WTC11 (cell line): ENCODE measurements at regions not wholly inside any gene's neighbourhood (a gene's known extent, or its start where the extent isn't known, plus 50 kb on each side); places are given as distances from the start of the nearest gene placed in this dataset.

ENCODE experiments used
- ATAC-seq: fragments of 200-7000 bp; cut with Tn5 transposase; 2 replicates; pipeline ENCODE4 v1.10.0; 2021; ENCODE audit warnings: mild to moderate bottlenecking, moderate library complexity
- CTCF ChIA-PET: fragments of 300-600 bp; sonication (Branson Sonifier 250); formaldehyde crosslinking; loops from one replicate; lab custom pipeline; 2021; ENCODE audit warnings: antibody characterized with exemption; lab: Charles Lee
- POLR2A ChIA-PET: fragments of 350-600 bp; sonication (Branson Sonifier 250); formaldehyde crosslinking; loops from one replicate; lab custom pipeline; 2021; ENCODE audit warnings: antibody characterized with exemption; lab: Charles Lee
- DNase-seq: peaks from one replicate; pipeline ENCODE4 v3.0.0; 2021; ENCODE audit warnings: low spot score
- H3K27ac Mint-ChIP-seq: 2 replicates; pipeline ENCODE4 v1.8.0; 2021; ENCODE audit warnings: mixed read lengths
- H3K27me3 Mint-ChIP-seq: 2 replicates; pipeline ENCODE4 v1.8.0; 2021; ENCODE audit warnings: low read depth, mild to moderate bottlenecking, moderate library complexity, mixed read lengths
- H3K36me3 Mint-ChIP-seq: 2 replicates; pipeline ENCODE4 v1.8.0; 2021; ENCODE audit warnings: mixed read lengths
- H3K4me1 Mint-ChIP-seq: 2 replicates; pipeline ENCODE4 v1.8.0; 2022; ENCODE audit warnings: mixed read lengths
- H3K4me3 Mint-ChIP-seq: 2 replicates; pipeline ENCODE4 v1.8.0; 2021; ENCODE audit warnings: mild to moderate bottlenecking, moderate library complexity, mixed read lengths
- H3K9me3 Mint-ChIP-seq: 2 replicates; pipeline ENCODE4 v1.8.0; 2021; ENCODE audit warnings: mixed read lengths
- CBFB ChIP-seq: sonication (generic); formaldehyde crosslinking; IDR thresholded peaks from 2 replicates; pipeline ENCODE4 v1.8.1; 2022; ENCODE audit warnings: mild to moderate bottlenecking, low read depth, missing genetic modification reagents
- CREB1 ChIP-seq: sonication (generic); formaldehyde crosslinking; IDR thresholded peaks from 2 replicates; pipeline ENCODE4 v1.8.0; 2023; ENCODE audit warnings: mild to moderate bottlenecking, missing genetic modification reagents
- CTCF ChIP-seq: fragments of 200-600 bp; IDR thresholded peaks from 2 replicates; pipeline ENCODE4 v1.8.0; 2022; ENCODE audit warnings: antibody characterized with exemption
- E2F4 ChIP-seq: sonication (generic); formaldehyde crosslinking; IDR thresholded peaks from 2 replicates; pipeline ENCODE4 v1.8.1; 2022; ENCODE audit warnings: low read depth, mild to moderate bottlenecking, moderate library complexity, missing genetic modification reagents, borderline replicate concordance
- ELF4 ChIP-seq: sonication (generic); formaldehyde crosslinking; IDR thresholded peaks from 2 replicates; pipeline ENCODE4 v1.8.1; 2022; ENCODE audit warnings: low read depth, mild to moderate bottlenecking, moderate library complexity, missing genetic modification reagents
- ESRRA ChIP-seq: sonication (generic); formaldehyde crosslinking; IDR thresholded peaks from 2 replicates; pipeline ENCODE4 v1.8.1; 2022; ENCODE audit warnings: mild to moderate bottlenecking, missing genetic modification reagents, borderline replicate concordance
- FOXJ3 ChIP-seq: sonication (generic); formaldehyde crosslinking; IDR thresholded peaks from 2 replicates; pipeline ENCODE4 v1.9.0; 2021; ENCODE audit warnings: missing genetic modification reagents, mild to moderate bottlenecking, borderline replicate concordance
- GRHL2 ChIP-seq: fragments of 250-450 bp; sonication (Bioruptor Pico); IDR thresholded peaks from 2 replicates; pipeline ENCODE4 v1.8.0; 2022; ENCODE audit warnings: mild to moderate bottlenecking, moderate library complexity; ENCODE audit not compliant: insufficient replicate concordance, severe bottlenecking
- IRF1 ChIP-seq: sonication (generic); formaldehyde crosslinking; IDR thresholded peaks from 2 replicates; pipeline ENCODE4 v1.8.0; 2023; ENCODE audit warnings: missing genetic modification reagents
- IRF2 ChIP-seq: sonication (generic); formaldehyde crosslinking; IDR thresholded peaks from 2 replicates; pipeline ENCODE4 v1.8.0; 2022; ENCODE audit warnings: low read depth, missing genetic modification reagents, borderline replicate concordance
- JUN ChIP-seq: sonication (generic); formaldehyde crosslinking; IDR thresholded peaks from 2 replicates; pipeline ENCODE4 v1.8.0; 2023; ENCODE audit warnings: mild to moderate bottlenecking, missing genetic modification reagents
- KAT7 ChIP-seq: sonication (generic); formaldehyde crosslinking; IDR thresholded peaks from 2 replicates; pipeline ENCODE4 v1.8.1; 2023; ENCODE audit warnings: missing genetic modification reagents, mild to moderate bottlenecking, borderline replicate concordance
- NFATC4 ChIP-seq: fragments of 250-450 bp; sonication (Bioruptor Pico); IDR thresholded peaks from 2 replicates; pipeline ENCODE4 v1.9.0; 2021; ENCODE audit warnings: mild to moderate bottlenecking
- NFE2L1 ChIP-seq: sonication (generic); formaldehyde crosslinking; IDR thresholded peaks from 2 replicates; pipeline ENCODE4 v1.8.1; 2023; ENCODE audit warnings: missing genetic modification reagents
- NFYB ChIP-seq: sonication (generic); formaldehyde crosslinking; conservative IDR thresholded peaks from 2 replicates; pipeline ENCODE4 v1.8.0; 2022; ENCODE audit warnings: low read depth, missing genetic modification reagents
- NR3C1 ChIP-seq: sonication (generic); formaldehyde crosslinking; conservative IDR thresholded peaks from 2 replicates; pipeline ENCODE4 v1.8.1; 2023; ENCODE audit warnings: low read depth, mild to moderate bottlenecking, missing genetic modification reagents
- PREB ChIP-seq: sonication (generic); formaldehyde crosslinking; IDR thresholded peaks from 2 replicates; pipeline ENCODE4 v1.8.1; 2022; ENCODE audit warnings: mild to moderate bottlenecking, missing genetic modification reagents, moderate library complexity, borderline replicate concordance
- RELA ChIP-seq: sonication (generic); formaldehyde crosslinking; IDR thresholded peaks from 2 replicates; pipeline ENCODE4 v1.8.1; 2022; ENCODE audit warnings: missing genetic modification reagents, mild to moderate bottlenecking, borderline replicate concordance
- RORB ChIP-seq: fragments of 250-450 bp; sonication (Bioruptor Pico); IDR thresholded peaks from 2 replicates; pipeline ENCODE4 v1.9.0; 2021; ENCODE audit warnings: mild to moderate bottlenecking
- SOX15 ChIP-seq: fragments of 250-450 bp; sonication (Bioruptor Pico); IDR thresholded peaks from 2 replicates; pipeline ENCODE4 v1.9.0; 2021; ENCODE audit warnings: mild to moderate bottlenecking
- SP1 ChIP-seq: sonication (generic); formaldehyde crosslinking; conservative IDR thresholded peaks from 2 replicates; pipeline ENCODE4 v1.8.1; 2022; ENCODE audit warnings: missing genetic modification reagents
- USF1 ChIP-seq: sonication (generic); formaldehyde crosslinking; IDR thresholded peaks from 2 replicates; pipeline ENCODE4 v1.8.0; 2022; ENCODE audit warnings: mild to moderate bottlenecking, missing genetic modification reagents
- ZNF232 ChIP-seq: sonication (generic); formaldehyde crosslinking; IDR thresholded peaks from 2 replicates; pipeline ENCODE4 v1.8.0; 2022; ENCODE audit warnings: mild to moderate bottlenecking, missing genetic modification reagents
- ZNF512 ChIP-seq: sonication (generic); formaldehyde crosslinking; IDR thresholded peaks from 2 replicates; pipeline ENCODE4 v1.8.1; 2022; ENCODE audit warnings: missing genetic modification reagents, borderline replicate concordance

GRCh38 chr10:23516530-23516929 lies 77.7 kb downstream of the OTUD1 start (continued):
- TF ChIP-seq ESRRA (CRISPR knock-in tag) (no peak), SP1 (no peak), JUN (CRISPR knock-in tag) (no peak), E2F4 (CRISPR knock-in tag) (no peak)

- TF ChIP-seq KAT7 (CRISPR knock-in tag) = no peak
- no peak for TF ChIP-seq ZNF232 (CRISPR knock-in tag)
- no peak for TF ChIP-seq NR3C1
- no peak for TF ChIP-seq IRF2 (CRISPR knock-in tag)
- no peak for TF ChIP-seq SOX15 (CRISPR knock-in tag)
- POLR2A ChIA-PET = no interaction called here
- peaks cover 7% of the 10 kb centered on the region for H3K36me3 Mint-ChIP-seq
- DNase-seq (no peak), ATAC-seq (no peak)
- no peaks in the 10 kb centered on the region for H3K4me1 Mint-ChIP-seq
- CTCF ChIA-PET = interaction anchor here (0.9 to 1.7 kb wide), 6 partner anchors 12 to 360 kb away, joined by 3 to 11 read pairs (median 6); no protein-coding TSS in a partner anchor
- H3K4me3 Mint-ChIP-seq = no peak overlapping the region
- H3K27me3 Mint-ChIP-seq = no peaks in the 10 kb centered on the region; the same call in 1 of the 2 replicates
- peaks cover 15% of the 10 kb centered on the region for H3K9me3 Mint-ChIP-seq
- H3K27ac Mint-ChIP-seq = no peak overlapping the region
Measured at GRCh38 chr10:23517155-23517554, 78.3 kb downstream of the OTUD1 start.

- Mint-ChIP-seq H3K27me3 (no peaks in the 10 kb centered on the region), H3K27ac (no peak overlapping the region), H3K4me3 (no peak overlapping the region), H3K4me1 (no peaks in the 10 kb centered on the region), H3K36me3 (no peaks in the 10 kb centered on the region), H3K9me3 (no peaks in the 10 kb centered on the region)
- ChIA-PET POLR2A (no interaction called here), CTCF (interaction anchor here (1.2 kb wide), 1 partner anchor 363 kb away, joined by 3 read pairs; no protein-coding TSS in a partner anchor)
- TF ChIP-seq SP1 (no peak), RELA (CRISPR knock-in tag) (no peak), CBFB (CRISPR knock-in tag) (no peak), CREB1 (CRISPR knock-in tag) (no peak), GRHL2 (CRISPR knock-in tag) (no peak), NFE2L1 (no peak), NR3C1 (no peak), RORB (no peak), NFATC4 (no peak), ZNF512 (CRISPR knock-in tag) (no peak), PREB (CRISPR knock-in tag) (no peak), CTCF (no peak), ELF4 (no peak), ESRRA (CRISPR knock-in tag) (no peak), IRF1 (CRISPR knock-in tag) (no peak), FOXJ3 (CRISPR knock-in tag) (no peak), NFYB (CRISPR knock-in tag) (no peak), USF1 (CRISPR knock-in tag) (no peak), E2F4 (CRISPR knock-in tag) (no peak)
- DNase-seq = no peak
- ATAC-seq = no peak
Measured at GRCh38 chr10:23521735-23522134, 82.9 kb downstream of the OTUD1 start.
